PC-3 (cell line): ENCODE measurements at regions not wholly inside any gene's neighbourhood (a gene's known extent, or its start where the extent isn't known, plus 50 kb on each side); places are given as distances from the start of the nearest gene placed in this dataset.
A peak's percentile ranks its signal among the peaks of the same experiment; 100 is the strongest.

Source experiments
- ATAC-seq: fragments of 200-7000 bp; cut with Tn5 transposase; 2 replicates; pipeline ENCODE4 v1.9.1; 2020; ENCODE audit warnings: mild to moderate bottlenecking, moderate library complexity
- BruUV-seq: library from RNA; stranded (reverse); fragments of 400-500 nt; replicated peaks from 2 replicates; lab custom pipeline; 2021; lab: Mats Ljungman, UMichigan
- CTCF ChIA-PET: fragments of 300-600 bp; sonication (Branson Sonifier 250); formaldehyde crosslinking; loops from one replicate; lab custom pipeline; 2022; ENCODE audit warnings: antibody characterized with exemption; lab: Charles Lee
- POLR2A ChIA-PET: fragments of 300-600 bp; sonication (Branson Sonifier 250); formaldehyde crosslinking; loops from one replicate; lab custom pipeline; 2022; ENCODE audit warnings: antibody characterized with exemption; ENCODE audit not compliant: unreplicated experiment; lab: Charles Lee
- DNase-seq: peaks from one replicate; pipeline ENCODE4 v3.0.0-alpha.2; 2015
- H2AFZ ChIP-seq: fragments of 300-600 bp; sonication (generic); 2 replicates; pipeline ENCODE4 v1.6.0; 2016; ENCODE audit warnings: antibody characterized with exemption, low read length
- H3F3A ChIP-seq: fragments of 300-600 bp; sonication (generic); one replicate; pipeline ENCODE4 v1.6.0; 2017; ENCODE audit warnings: antibody characterized with exemption, low read length, control low read depth, mild to moderate bottlenecking; ENCODE audit not compliant: unreplicated experiment
- H3K27ac ChIP-seq: fragments of 300-600 bp; sonication (generic); 2 replicates; pipeline ENCODE4 v1.5.1; 2016; ENCODE audit warnings: mild to moderate bottlenecking, low read length
- H3K27me3 ChIP-seq: fragments of 300-600 bp; sonication (generic); 2 replicates; pipeline ENCODE4 v1.6.1; 2016; ENCODE audit warnings: low read length, mixed read lengths
- H3K36me3 ChIP-seq: fragments of 300-600 bp; sonication (generic); 2 replicates; pipeline ENCODE4 v1.6.1; 2016; ENCODE audit warnings: low read depth, mixed run types, low read length, mixed read lengths
- H3K4me1 ChIP-seq: fragments of 300-600 bp; sonication (generic); 2 replicates; pipeline ENCODE4 v1.5.1; 2016; ENCODE audit warnings: low read length; ENCODE audit not compliant: insufficient read depth
- H3K4me2 ChIP-seq: fragments of 300-600 bp; sonication (generic); 2 replicates; pipeline ENCODE4 v1.6.0; 2016; ENCODE audit warnings: low read length
- H3K4me3 ChIP-seq: fragments of 300-600 bp; sonication (generic); 2 replicates; pipeline ENCODE4 v1.5.1; 2016; ENCODE audit warnings: mild to moderate bottlenecking, low read length, mixed read lengths
- H3K79me2 ChIP-seq: fragments of 300-600 bp; sonication (generic); 2 replicates; pipeline ENCODE4 v1.6.1; 2017; ENCODE audit warnings: low read length, mixed read lengths
- H3K9ac ChIP-seq: fragments of 300-600 bp; sonication (generic); 2 replicates; pipeline ENCODE4 v1.6.0; 2016; ENCODE audit warnings: mild to moderate bottlenecking, low read length
- H3K9me2 ChIP-seq: fragments of 300-600 bp; sonication (generic); replicated peaks from 2 replicates; pipeline ENCODE4 v1.6.1; 2016; ENCODE audit warnings: mixed run types, low read length, mixed read lengths
- H3K9me3 ChIP-seq: fragments of 300-600 bp; sonication (generic); 2 replicates; pipeline ENCODE4 v1.6.1; 2016; ENCODE audit warnings: low read length, mixed read lengths
- H4K20me1 ChIP-seq: fragments of 300-600 bp; sonication (generic); 2 replicates; pipeline ENCODE4 v1.6.1; 2016; ENCODE audit warnings: low read length, mixed read lengths
- EZH2 ChIP-seq: fragments of 300-600 bp; sonication (generic); IDR thresholded peaks from one replicate; pipeline ENCODE4 v1.6.1; 2017; ENCODE audit warnings: antibody characterized with exemption, mild to moderate bottlenecking, low read length; ENCODE audit not compliant: unreplicated experiment
- EZH2phosphoT487 ChIP-seq: fragments of 300-600 bp; sonication (generic); IDR thresholded peaks from 2 replicates; pipeline ENCODE4 v1.6.1; 2018; ENCODE audit warnings: mild to moderate bottlenecking, antibody characterized with exemption, low read length, borderline replicate concordance
- intact Hi-C: fragments of 100-400 bp; cut with micrococcal nuclease; formaldehyde crosslinking; loops from 2 replicates; pipeline ENCODE4 v1.9.0; 2023
- TF ChIP-seq, protein P1 (sequence below): fragments of 300-600 bp; sonication (generic); conservative IDR thresholded peaks from 2 replicates; pipeline ENCODE4 v1.5.1; 2017; ENCODE audit warnings: antibody characterized with exemption, low read depth, mild to moderate bottlenecking, low read length

DNA sequence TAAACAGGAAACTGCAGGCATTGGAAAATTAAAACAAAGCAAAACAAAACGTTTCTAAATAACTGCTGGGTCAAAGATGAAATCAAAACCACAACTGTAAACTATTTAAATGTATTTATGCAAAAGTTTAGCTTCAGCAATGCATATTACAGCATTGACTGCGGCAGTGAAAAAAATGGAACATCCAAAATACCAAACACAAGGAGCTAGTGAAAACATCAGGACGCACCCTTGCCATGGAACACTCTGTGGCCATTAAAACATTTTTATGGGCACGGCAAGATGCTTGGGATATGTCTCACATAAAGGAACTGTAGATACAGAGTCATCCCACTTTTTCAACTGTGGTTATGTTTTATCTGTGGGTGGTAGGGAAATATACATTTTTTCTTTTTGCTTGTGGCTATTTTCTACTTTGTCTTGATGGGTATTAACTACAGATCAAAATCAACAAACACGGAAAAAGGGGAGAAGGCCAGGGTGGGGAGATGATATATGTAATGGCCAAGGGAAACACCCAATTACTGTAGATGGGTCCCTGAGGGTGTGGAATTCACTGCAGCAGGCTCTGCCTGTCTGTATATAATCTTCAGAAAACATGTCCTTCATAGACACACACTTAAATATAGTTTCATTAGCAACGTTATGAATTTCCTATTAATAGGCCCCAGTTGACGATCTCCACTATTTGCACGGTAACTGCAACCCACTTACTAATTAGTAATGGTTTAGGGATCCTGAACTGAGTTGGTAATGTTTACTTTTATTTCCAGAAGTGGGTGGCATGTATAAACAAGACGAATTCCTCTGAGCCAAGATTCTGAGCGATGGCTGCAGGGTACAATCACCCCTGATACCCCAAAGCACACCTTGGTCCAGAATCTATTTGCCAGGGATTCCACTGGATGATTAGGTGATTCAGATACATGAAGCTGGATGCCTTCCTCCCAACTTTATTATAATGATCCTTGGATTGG, 110.5 kb downstream of the ACKR3 start:
- DNase-seq = peak; percentile 77
- peak overlapping the region; percentile 56 for H3K4me2 ChIP-seq
- no peaks in the 10 kb centered on the region for H3K27me3 ChIP-seq
- H3K79me2 ChIP-seq = no peaks in the 10 kb centered on the region
- TF ChIP-seq EZH2 (no peak), EZH2phosphoT487 (no peak)
- TF ChIP-seq, protein P1, sequence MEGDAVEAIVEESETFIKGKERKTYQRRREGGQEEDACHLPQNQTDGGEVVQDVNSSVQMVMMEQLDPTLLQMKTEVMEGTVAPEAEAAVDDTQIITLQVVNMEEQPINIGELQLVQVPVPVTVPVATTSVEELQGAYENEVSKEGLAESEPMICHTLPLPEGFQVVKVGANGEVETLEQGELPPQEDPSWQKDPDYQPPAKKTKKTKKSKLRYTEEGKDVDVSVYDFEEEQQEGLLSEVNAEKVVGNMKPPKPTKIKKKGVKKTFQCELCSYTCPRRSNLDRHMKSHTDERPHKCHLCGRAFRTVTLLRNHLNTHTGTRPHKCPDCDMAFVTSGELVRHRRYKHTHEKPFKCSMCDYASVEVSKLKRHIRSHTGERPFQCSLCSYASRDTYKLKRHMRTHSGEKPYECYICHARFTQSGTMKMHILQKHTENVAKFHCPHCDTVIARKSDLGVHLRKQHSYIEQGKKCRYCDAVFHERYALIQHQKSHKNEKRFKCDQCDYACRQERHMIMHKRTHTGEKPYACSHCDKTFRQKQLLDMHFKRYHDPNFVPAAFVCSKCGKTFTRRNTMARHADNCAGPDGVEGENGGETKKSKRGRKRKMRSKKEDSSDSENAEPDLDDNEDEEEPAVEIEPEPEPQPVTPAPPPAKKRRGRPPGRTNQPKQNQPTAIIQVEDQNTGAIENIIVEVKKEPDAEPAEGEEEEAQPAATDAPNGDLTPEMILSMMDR = no peak
- no peaks in the 10 kb centered on the region for H3F3A ChIP-seq
- no peak overlapping the region for H3K9ac ChIP-seq
- H3K4me3 ChIP-seq = no peak overlapping the region
- peak; percentile 94 for ATAC-seq
- CTCF ChIA-PET = no interaction called here
- POLR2A ChIA-PET = no interaction called here
- intact Hi-C loops = no loop called here
- BruUV-seq = no TSS peak
- H3K36me3 ChIP-seq = no peaks in the 10 kb centered on the region
- peak overlapping the region; percentile 27; the same call in 1 of the 2 replicates for H3K27ac ChIP-seq
- H3K9me2 ChIP-seq = no peaks in the 10 kb centered on the region
- H3K9me3 ChIP-seq = no peaks in the 10 kb centered on the region
- H2AFZ ChIP-seq = 0 out of 2 replicates have a peak overlapping the region, but pooled peaks have one; percentile 40
- no peaks in the 10 kb centered on the region for H4K20me1 ChIP-seq
- H3K4me1 ChIP-seq = peaks cover 20% of the 10 kb centered on the region

DNA sequence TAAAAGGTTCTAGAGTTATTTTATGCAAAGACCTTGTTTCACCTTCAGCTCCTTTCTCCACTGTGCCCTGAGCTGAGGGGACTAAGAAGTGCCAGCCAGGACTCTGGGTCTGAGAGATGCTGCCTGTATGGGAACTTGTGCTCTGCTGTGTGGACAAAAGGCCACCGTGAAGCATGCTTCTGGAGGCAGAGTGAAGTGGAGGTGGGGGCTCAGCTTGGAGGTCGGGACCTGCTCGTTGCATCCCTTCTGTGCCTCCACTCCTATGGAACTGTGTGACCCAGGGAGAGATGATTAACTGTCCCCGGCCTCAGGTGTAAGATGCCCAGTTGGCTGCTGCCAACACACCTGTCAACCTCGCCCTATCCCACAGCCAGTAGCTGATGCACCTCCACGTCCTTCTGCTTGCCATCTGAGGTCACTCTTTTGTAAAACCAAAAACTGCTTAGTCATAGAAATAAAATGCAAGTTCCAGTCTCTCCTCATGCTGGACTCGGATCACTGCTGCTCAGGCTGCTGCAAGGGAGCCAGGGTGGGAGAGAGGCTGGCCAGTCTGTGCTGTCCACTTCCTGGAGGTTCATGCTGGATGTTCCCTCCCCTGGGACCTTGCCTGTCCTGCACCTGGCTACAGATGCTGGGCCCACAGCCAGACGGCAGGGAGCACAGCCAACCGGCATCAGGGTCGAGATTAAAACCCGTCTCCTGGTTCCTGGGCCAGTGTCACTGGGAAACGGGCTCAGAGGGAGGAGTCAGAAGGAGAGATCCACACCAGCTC, 113.2 kb downstream of the ACKR3 start:
- H3K36me3 ChIP-seq = no peaks in the 10 kb centered on the region
- no peaks in the 10 kb centered on the region for H3K9me2 ChIP-seq
- H3K27ac ChIP-seq = 0 out of 2 replicates have a peak overlapping the region, but pooled peaks have one; percentile 20
- no peak overlapping the region for H3K4me2 ChIP-seq
- no peaks in the 10 kb centered on the region for H4K20me1 ChIP-seq
- BruUV-seq = no TSS peak
- TF ChIP-seq EZH2 = no peak
- TF ChIP-seq, protein P1 = no peak
- TF ChIP-seq EZH2phosphoT487 = no peak
- CTCF ChIA-PET = no interaction called here
- H3K27me3 ChIP-seq = no peaks in the 10 kb centered on the region
- peak; percentile 16; the same call in 1 of the 2 replicates for ATAC-seq
- POLR2A ChIA-PET = interaction anchor here (0.6 kb wide), 1 partner anchor 94 kb away, joined by 3 read pairs; no protein-coding TSS in a partner anchor
- H3K4me3 ChIP-seq = no peak overlapping the region
- no peaks in the 10 kb centered on the region for H3K79me2 ChIP-seq
- intact Hi-C loops = no loop called here
- 0 out of 2 replicates have a peak overlapping the region, but pooled peaks have one; percentile 30 for H2AFZ ChIP-seq
- peaks cover 20% of the 10 kb centered on the region for H3K4me1 ChIP-seq
- H3K9ac ChIP-seq = no peak overlapping the region
- peak; percentile 51 for DNase-seq
- H3F3A ChIP-seq = no peaks in the 10 kb centered on the region
- no peaks in the 10 kb centered on the region for H3K9me3 ChIP-seq
